GM12864 (cell line): ENCODE measurements at regions not wholly inside any gene's neighbourhood (a gene's known extent, or its start where the extent isn't known, plus 50 kb on each side); places are given as distances from the start of the nearest gene placed in this dataset.

Experiments used
- DNase-seq: peaks from one replicate; pipeline ENCODE4 v3.0.0-alpha.2; 2011; ENCODE audit warnings: low read depth
- H3K4me3 ChIP-seq: 2 replicates; pipeline ENCODE4 v1.5.1; 2011; ENCODE audit warnings: mild to moderate bottlenecking, low read depth, low read length, control low read depth
- CTCF ChIP-seq: IDR thresholded peaks from 2 replicates; pipeline ENCODE4 v1.5.1; 2011; ENCODE audit warnings: low read depth, mild to moderate bottlenecking, moderate library complexity, low read length, control low read depth, inconsistent platforms; ENCODE audit errors: missing control alignments

- no peak overlapping the region for H3K4me3 ChIP-seq
- no peak for DNase-seq
- no peak for TF ChIP-seq CTCF
Measured at GRCh38 chr7:22596763-22597400, 96.9 kb upstream of the STEAP1B start.

GRCh38 chr7:22594020-22594419, 94.0 kb upstream of the STEAP1B start:
- TF ChIP-seq CTCF = no peak
- H3K4me3 ChIP-seq = no peak overlapping the region
- DNase-seq = no peak

GRCh38 chr7:22591271-22591670, 91.3 kb upstream of the STEAP1B start:
- DNase-seq = no peak
- TF ChIP-seq CTCF = no peak

GRCh38 chr7:22589641-22590201, 89.7 kb upstream of the STEAP1B start:
- no peak for DNase-seq
- no peak overlapping the region for H3K4me3 ChIP-seq
- no peak for TF ChIP-seq CTCF

More at GRCh38 chr7:22591271-22591670, 91.3 kb upstream of the STEAP1B start:
- H3K4me3 ChIP-seq = no peak overlapping the region

GRCh38 chr7:22588351-22588750, 88.4 kb upstream of the STEAP1B start:
- H3K4me3 ChIP-seq = no peak overlapping the region
- no peak for TF ChIP-seq CTCF
- DNase-seq = no peak

- no peak for DNase-seq
- TF ChIP-seq CTCF = no peak
- H3K4me3 ChIP-seq = no peak overlapping the region
Measured at GRCh38 chr7:22587322-22587721, 87.3 kb upstream of the STEAP1B start.

- no peak overlapping the region for H3K4me3 ChIP-seq
- DNase-seq = no peak
- peak; percentile 40 for TF ChIP-seq CTCF
Measured at GRCh38 chr7:22586786-22587140, 86.8 kb upstream of the STEAP1B start.
